IPS DF 19.7 (cell line): ENCODE measurements at regions not wholly inside any gene's neighbourhood (a gene's known extent, or its start where the extent isn't known, plus 50 kb on each side); places are given as distances from the start of the nearest gene placed in this dataset.
"Not testable (repeated sequence)": the region's sequence is repeated elsewhere in the genome, so short reads cannot be mapped to it uniquely, and the experiment has no call there.

Experiments used
- DNase-seq: peaks from one replicate; pipeline ENCODE4 v3.0.0-alpha.2; 2013; ENCODE audit warnings: low read depth, low spot score

DNA sequence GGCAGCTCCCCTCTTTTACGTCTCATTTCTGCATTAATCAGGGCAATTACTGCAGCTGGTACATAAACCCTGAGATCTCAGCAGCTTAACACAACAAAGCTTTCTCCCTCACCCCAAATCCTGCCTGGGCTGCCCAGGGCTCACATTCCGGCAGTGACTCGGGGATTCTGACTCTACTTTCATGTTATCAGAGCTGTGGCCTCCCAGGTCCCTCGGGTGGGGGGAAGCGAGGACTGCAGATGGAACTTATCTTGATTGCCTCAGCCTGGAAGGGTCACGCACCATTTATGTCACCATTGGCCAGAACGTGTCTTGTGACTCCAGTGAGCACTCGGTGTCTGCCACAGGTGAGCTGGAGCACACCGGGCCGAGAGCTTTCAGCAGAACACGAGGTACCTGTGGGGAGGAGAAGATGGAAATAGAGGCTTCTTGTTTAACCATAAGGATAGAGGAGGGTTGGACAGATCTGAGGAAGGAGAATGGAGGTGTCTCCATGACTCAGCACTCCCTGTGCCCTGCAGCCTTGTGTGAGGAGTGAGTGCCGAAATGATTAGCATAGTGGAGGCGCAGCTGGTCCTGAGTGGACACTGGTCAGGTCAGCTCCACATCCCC, 88.5 kb upstream of the EXOC2 start:
- DNase-seq = no peak

GRCh38 chr6:780706-781105, 87.8 kb upstream of the EXOC2 start:
- no peak for DNase-seq

DNA sequence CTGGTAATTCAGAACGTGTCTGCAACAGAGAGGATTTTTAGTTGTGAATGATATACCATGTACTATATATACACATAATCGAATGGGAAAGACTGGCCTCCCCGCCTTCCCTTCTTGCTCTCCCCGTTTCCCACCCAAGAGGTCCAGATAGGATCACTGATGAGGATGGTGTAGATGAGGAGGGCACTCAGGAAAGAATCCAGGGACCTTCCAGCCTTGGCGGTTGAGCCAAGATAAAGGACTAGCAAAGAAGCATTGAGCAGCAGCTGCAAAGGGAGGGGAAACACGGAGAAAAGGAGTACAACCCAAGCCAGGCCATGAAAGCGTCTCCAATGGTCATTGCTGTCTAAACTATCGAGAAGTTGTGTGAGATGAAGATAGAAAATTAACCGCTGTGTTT, 84.0 kb upstream of the EXOC2 start:
- no peak for DNase-seq

GRCh38 chr6:776528-776931, 83.6 kb upstream of the EXOC2 start:
- no peak for DNase-seq

GRCh38 chr6:775863-776262, 82.9 kb upstream of the EXOC2 start:
- no peak for DNase-seq

GRCh38 chr6:771683-772082, 78.7 kb upstream of the EXOC2 start:
- DNase-seq = not testable (repeated sequence)

DNA sequence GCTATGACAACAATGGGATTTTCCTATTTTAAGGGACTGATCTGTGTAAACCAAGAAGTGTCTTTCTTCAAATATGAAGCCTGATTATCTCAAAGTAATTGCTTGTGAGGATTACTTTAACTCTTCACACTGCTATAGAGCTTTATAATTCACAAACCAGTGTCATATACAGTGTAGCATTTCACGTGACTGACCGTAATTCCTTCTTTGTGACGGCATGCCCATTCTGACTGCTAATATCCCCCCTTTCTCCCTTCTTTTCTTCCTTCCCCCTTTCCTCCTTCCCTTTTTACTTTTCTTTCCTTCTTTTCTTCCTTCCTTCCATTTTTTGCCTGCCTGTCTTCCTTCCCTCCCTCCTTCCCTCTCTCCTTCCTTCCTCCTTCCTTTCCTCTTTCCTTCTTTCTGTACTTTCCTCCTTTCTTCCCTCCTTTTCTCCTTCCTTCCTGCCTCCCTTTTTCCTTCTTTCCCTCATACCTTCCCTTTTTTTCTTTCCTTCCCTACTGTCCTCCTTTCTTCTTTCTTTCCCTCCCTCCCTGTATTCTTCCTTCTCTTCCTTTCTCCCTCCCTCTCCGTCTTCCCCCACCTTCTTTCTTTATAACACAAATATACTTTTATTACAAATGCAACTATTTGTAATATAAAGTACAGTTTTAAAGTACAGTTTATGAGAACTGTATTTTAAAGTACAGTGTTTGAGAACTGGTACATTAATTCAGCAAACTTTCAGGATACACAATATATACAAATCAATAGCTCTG, 75.0 kb upstream of the EXOC2 start:
- no peak for DNase-seq

GRCh38 chr6:766625-767024, 73.7 kb upstream of the EXOC2 start:
- no peak for DNase-seq

- no peak for DNase-seq
Observed at GRCh38 chr6:761997-762396, 69.1 kb upstream of the EXOC2 start.

- DNase-seq = no peak
Observed at GRCh38 chr6:760982-761955, 68.3 kb upstream of the EXOC2 start.

GRCh38 chr6:759729-760128, 66.8 kb upstream of the EXOC2 start:
- DNase-seq = no peak

DNA sequence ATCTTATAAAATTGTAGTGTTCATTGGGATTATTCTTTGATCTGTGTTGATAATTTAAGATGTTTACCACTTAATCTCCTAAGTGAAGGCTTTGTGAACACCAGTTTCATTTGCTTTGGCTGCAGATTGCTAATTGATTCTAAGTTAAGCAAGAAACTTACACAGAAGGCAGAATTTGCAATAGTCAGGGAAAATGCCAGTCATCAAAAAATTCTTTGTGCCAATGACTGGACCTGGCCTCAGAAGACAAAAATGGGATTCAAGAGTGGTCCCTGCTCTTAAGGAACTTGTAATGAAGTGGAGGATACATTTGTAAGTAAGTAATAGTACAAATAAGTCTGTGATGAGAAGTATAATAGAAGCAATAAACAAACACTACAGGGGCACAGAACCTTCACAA, 63.3 kb upstream of the EXOC2 start:
- no peak for DNase-seq

GRCh38 chr6:754202-754601, 61.3 kb upstream of the EXOC2 start:
- no peak for DNase-seq

- no peak for DNase-seq
Observed at GRCh38 chr6:753486-753885, 60.5 kb upstream of the EXOC2 start.

DNA sequence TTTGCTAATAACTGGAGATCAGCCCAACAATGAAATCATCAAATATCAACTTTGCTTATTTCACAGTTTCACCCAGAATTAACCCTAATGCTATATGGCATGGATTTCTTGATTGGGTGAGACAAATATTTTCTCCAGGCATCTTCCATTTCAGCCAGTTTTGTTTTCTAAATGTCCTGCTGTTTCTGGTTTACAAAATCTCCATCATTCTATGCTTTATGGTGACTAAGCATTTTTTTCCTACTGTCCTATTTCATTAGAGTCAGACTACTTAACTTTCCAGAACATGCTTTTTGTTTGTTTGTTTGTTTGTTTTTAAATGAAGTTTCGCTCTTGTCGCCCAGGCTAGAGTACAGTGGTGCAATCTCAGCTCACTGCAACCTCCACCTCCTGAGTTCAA, 59.5 kb upstream of the EXOC2 start:
- no peak for DNase-seq

DNA sequence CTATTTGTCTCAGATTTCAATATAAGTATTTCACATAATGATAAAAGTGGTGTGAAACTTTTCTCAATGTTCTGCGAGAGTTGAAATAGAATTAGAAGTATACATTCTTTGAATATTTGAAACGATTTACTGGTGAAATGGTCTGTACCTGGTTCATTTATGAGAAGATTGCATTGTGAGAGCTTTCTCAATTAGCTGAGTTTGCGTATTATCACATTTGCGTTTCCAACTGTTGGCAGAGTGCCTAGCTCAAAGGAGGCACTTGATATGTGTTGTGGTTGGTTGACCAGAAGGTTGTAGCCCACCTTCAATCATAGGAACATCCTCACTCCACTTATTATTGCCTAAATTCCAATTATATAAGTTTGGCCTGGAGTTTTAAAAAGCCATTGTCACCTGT, 58.8 kb upstream of the EXOC2 start:
- no peak for DNase-seq

- no peak for DNase-seq
Observed at GRCh38 chr6:747921-748320, 55.0 kb upstream of the EXOC2 start.

GRCh38 chr6:747028-747427, 54.1 kb upstream of the EXOC2 start:
- no peak for DNase-seq

DNA sequence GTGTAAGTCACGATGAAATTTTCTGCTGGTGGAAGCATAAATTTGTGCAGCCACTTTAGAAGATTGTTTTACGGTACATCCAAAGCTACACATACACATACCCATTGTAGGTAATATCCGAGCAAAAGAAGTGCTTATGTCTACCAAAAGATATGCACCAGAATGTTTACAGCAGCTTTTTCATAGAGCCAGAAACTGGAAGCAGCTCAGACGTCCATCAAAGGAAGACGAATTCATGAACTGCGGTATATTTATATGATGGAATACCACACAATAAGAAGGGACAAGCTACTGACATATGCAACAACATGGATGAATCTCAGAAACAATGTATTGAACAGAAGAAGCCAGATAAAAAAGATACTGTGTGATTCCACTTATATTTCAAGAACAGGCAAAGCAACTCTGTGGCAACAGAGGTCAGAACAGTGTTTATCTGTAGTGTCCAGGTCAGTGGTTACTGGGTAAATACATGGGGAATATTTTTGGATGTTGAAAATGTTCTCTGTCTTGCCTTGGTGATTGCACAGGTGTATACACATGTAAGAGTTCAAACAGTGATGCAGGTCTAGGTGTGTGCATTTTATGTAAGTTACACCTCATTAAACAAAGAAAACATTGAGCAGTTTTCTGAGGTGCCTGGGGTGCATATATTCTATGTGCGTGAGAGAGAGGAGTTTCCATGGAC, 51.9 kb upstream of the EXOC2 start:
- no peak for DNase-seq

- no peak for DNase-seq
Observed at GRCh38 chr6:743320-744096, 50.6 kb upstream of the EXOC2 start.
